GM21737 (cell line): ENCODE measurements at regions not wholly inside any gene's neighbourhood (a gene's known extent, or its start where the extent isn't known, plus 50 kb on each side); places are given as distances from the start of the nearest gene placed in this dataset.

Experiments used
- ATAC-seq: cut with Tn5 transposase; IDR thresholded peaks from one replicate; pipeline ENCODE4 v1.9.1; 2021; ENCODE audit warnings: mild to moderate bottlenecking, moderate library complexity; ENCODE audit not compliant: unreplicated experiment

- no peak for ATAC-seq
These were observed 156.4 kb upstream of the KL start for GRCh38 chr13:32859707-32860292.

DNA sequence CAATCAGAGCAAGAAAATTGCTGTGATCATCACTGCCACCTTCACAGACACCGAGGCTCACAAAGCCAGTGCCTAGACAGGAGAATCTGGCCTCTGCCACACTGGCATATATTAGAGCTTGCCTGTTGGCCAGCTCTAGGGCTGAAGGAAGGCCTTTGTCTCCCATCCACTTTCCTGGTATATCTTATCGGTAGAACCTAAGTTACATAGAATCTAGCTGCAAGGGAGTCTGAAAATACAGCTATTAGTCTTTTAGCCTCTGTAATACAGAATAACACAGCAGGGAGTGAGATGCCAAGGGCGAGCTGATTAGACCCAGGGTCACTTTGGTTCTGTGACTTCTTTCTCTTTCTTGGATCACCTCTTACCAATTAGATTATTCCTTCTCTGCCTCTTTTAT lies 154.9 kb upstream of the KL start:
- ATAC-seq = no peak

DNA sequence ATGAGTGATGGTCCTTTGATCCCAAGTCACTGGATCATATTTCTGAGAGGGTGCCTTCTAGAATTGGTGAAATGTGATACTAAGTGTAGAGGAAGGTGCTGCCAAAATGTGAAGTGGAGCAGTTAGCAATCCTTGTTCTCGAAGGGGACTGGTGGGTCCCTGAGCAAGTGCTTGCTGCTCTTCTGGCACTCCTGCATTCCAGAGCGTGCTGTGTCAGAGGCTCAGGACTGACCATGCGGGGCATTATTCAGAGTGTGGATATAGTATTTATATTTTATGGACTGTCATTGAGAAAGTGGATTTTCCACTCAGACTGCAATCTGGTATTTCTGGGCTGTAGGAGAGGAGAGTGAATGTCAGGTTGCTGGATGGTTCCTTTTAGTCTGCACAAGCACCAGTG lies 152.6 kb upstream of the KL start:
- no peak for ATAC-seq

GRCh38 chr13:32866921-32867320 lies 149.3 kb upstream of the KL start:
- no peak for ATAC-seq

DNA sequence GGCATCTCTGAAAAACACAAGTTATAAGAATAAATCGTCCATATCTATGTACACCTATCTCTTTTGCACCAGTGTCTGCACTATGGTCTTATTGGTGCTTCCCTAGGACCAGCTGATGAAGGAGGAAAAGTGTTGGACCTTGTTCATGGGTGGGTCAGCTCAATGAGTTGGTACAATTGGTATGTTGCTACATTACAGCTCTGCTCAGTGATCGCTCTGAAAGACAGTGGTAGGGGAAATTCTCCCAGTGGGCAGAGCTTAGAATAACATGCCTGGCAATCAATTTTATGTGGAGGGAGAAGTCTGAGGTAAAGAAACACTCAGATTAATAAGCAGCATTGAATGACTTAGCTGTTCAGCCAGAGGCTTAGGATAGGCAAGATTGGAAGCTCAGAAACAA lies 138.7 kb upstream of the KL start:
- ATAC-seq = no peak

GRCh38 chr13:32878163-32878562 lies 138.1 kb upstream of the KL start:
- no peak for ATAC-seq

DNA sequence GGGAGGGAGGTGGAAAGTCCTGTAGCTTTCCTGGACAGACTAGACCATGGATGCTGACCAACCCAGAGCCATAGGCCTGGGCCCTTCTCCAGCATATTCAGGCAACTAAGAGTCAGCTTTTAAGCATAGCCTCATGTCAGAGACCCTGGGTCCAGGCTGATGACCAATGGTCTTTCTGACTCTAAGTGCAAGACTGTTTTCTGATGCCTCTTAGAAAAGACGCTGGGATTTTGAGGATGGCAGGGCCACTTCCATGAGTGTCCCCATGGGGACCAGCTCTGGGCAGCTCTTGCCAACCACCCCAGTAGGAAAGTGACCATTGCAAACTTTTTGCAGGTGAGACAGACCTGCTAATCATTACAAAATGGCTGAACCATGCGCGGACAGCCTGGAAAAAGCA lies 135.6 kb upstream of the KL start:
- ATAC-seq = no peak

DNA sequence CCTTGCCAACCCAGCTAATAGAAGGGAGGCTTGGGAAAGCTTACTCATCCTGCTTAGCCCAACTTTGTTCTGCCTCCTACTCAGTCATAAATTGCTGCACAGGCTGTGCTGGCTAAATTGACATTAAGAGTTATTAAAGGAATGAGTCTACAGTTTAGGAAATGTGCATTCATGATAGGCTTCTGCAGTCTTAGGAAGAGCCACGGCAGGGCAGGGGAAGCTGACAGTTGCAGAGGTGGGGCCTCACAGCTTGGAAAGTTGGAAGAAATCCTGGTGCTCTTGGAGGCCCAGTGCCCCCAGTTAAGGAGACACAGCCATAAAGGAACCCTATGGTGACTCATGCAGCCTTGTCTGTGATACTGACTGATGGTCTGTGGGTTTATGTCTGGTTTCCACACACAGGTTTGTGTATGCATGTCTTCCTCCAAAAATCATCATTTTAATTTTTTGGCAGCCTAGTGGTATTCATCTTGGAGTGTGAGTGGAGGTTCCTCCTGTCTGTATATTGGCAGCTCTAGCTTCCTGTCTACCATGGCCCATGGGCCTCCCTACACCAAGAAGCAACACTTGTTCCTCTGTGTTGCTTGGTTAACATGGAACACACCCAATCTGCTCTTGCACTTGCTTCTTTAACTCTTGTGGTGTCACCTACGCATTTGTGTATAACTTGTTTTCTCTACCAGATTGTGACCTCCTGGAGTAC lies 135.0 kb upstream of the KL start:
- no peak for ATAC-seq

GRCh38 chr13:32881777-32882145 lies 134.5 kb upstream of the KL start:
- ATAC-seq = no peak

DNA sequence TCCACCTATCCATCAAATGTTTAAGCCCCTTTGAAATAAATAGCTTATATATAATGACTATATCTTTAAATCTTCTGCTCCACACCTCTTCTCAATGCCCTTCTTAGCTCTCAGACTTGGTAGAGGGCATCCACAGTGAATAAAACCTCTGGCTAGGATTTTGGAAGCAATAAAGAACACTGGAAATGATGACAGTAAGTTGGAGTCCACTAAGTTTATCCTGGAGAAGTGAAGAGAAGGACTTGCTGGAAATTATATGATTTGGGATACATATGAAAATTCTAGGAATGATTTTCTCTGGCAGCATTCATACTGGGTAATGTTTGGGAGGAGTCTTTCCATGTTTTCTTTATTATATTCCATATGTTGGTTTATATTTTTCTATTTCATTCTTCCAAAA lies 133.5 kb upstream of the KL start:
- no peak for ATAC-seq

DNA sequence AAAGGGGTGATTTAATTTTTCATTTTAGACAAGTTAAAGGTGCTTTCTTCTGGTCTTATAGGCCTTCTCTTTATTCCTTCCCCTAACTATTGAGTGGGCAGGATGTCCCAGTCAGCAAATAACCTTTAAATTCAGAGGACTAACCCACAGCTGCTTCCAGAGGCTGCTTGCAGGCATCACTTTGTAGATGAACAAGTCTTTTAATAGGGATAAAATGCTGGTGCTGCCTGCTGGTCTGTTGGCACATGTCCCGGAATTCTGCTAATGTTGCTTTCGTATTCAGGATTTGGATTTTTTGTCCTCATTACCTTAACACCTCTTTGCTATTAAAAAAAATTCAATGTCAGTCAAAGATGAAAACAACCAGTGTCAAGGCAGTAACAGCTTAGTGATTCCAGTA lies 132.7 kb upstream of the KL start:
- ATAC-seq = no peak

DNA sequence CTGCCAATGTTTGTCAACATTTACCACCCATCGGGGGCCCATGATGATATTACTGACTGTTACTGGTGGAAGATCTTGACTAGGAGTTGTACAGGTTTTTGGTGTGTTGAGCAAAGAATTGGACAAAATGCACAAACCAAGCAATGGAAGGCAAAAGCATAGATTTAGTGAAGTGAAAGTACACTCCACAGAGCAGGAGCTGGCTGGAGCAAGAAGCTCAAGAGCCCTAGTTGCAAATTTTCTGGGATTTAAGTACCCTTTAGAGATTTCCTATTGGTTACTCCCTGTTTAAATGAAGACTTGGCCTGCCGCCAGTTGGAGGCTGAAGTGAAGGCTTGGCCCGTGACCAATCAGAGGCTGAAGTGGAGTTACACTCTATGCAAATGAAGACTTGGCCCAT lies 128.6 kb upstream of the KL start:
- no peak for ATAC-seq

DNA sequence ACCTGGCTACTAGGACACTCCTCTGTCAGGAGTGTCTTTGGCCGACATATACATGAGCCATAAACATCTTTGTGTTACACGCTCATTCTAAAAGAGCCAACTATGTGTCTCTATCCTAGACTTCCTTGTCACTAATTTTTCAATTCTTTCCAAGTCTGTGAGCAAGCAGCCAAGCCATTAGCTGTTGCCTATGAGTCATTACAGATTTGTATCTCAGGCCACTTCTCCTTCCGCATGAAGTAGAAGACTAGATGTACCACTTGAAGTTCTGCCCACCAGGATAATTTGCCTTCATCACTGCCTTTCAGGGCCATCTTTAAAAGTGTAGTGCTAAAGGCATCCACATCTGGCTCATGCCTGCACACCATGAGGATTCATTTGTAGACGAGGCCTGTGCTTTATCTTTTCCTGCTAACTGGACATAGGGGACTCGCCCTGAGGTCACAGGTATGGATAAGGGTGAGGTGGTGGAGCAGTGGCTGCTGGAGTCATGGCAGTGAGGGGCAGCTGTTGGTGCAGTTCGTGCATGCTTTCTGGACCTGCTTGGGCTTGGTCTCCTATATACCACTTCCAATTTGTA lies 126.1 kb upstream of the KL start:
- no peak for ATAC-seq

GRCh38 chr13:32893176-32893575 lies 123.0 kb upstream of the KL start:
- no peak for ATAC-seq

DNA sequence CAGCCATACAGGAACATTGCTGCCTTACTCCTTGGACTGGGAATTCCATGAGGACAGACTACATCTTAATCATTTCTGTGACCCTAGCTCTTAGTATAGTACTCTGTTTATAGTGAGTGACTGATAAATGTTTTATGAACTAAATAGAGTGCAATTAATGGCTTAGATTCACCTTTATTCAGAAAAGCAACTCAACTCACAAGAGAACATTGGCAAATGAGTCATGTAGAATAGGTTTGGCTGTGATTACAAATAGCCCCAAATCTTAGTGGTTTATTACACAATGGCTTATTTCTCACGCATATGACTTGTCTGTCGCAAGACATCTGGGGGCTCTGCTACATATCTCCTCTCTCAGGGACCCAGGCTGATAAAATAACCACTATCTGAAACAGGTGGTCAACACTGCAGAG lies 121.6 kb upstream of the KL start:
- ATAC-seq = no peak

DNA sequence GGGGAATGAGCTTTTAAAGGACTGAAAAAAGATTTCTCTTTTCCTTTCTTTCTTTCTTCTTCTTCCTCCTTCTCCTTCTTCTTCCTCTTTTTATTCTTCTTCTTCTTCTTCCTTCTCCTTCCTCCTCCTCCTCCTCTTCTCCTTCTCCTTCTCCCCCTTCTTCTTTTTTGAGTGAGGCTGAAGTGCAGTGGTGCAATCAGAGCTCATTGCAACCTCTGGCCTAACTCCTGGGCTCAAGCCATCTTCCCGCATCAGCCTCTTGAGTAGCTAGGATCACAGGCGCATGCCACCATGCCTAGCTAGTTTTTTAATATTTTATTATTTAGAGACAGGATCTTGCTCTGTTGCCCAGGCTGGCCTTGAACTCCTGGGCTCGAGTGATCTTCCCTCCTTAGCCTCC lies 120.9 kb upstream of the KL start:
- no peak for ATAC-seq

DNA sequence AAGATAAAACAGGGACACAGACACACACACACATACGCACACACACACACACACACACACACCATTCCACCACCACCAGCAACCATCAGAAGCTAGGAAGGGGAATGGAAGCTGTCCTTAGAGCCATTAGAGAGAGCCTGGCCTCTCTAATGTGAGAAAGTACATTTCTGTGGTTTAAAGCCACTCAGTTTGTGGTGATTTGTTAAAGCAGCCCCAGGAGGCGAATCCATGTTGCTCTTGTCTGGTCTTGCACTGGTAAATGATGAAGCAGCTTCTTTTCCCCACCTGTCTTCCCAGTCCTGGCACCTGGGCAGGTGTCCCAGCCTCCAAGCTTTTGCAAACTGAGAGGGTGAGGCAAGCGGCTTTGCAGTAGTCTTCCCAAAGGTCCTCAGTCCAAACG lies 118.9 kb upstream of the KL start:
- ATAC-seq = no peak

DNA sequence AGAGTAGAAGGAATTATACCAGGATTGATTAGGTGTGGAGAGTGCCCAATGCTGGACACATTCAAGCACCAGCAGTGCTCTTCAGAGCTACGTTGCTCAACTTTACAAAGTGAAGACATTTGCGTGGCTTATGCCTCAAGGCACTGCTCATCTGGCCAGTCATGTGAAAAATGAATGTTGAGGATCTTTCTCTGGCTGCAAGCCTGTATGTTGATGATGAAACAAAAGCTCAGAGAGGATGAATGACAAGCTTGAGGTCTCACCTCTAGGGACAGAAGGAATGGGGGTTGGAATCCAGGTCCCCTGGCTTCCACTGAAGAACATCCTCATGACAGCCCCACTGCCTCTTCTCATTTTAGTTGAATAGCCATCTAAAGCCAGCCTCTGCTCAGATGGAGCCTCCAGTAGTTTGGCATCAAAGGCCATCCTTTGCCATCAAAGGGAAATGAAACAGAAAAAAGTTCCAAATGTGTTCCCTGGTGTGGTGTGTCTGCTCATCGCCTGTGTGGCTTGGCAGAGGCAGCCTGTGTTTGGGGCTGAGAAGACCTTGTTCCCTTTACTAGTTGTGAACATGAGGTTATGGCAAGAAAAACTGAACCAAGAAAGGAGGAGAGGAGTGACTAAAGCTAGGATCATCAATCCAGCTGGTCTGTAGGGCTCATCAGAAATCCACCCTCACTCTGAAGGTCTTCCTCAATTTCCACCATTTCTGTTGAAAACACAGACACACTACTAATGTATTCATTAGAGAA lies 114.0 kb upstream of the KL start:
- no peak for ATAC-seq

DNA sequence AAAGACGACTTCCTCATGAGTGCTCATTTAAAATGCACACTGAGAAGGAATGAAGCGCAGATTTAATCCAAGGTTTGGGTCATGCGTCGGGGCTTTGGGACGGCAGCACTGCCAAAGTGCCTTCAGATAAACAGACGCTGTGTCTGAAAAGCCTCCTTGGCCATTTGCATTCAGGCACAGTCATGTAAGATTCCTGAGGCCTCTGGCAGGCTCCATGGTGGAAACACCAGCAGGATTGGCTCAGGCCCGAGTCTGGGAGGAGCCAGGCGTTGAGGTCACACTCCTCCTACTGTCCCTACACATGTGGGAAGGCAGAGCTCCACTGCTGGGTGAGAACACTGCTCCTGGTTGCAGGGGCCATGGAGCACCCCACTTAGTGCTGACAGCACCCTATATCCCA lies 113.3 kb upstream of the KL start:
- ATAC-seq = no peak

GRCh38 chr13:32903720-32904119 lies 112.5 kb upstream of the KL start:
- ATAC-seq = no peak

GRCh38 chr13:32904266-32904665 lies 112.0 kb upstream of the KL start:
- ATAC-seq = no peak
